ENCODE measurements at regions not wholly inside any gene's neighbourhood (a gene's known extent, or its start where the extent isn't known, plus 50 kb on each side); places are given as distances from the start of the nearest gene placed in this dataset.
"Not testable (repeated sequence)": the region's sequence is repeated elsewhere in the genome, so short reads cannot be mapped to it uniquely, and the experiment has no call there.

DNA sequence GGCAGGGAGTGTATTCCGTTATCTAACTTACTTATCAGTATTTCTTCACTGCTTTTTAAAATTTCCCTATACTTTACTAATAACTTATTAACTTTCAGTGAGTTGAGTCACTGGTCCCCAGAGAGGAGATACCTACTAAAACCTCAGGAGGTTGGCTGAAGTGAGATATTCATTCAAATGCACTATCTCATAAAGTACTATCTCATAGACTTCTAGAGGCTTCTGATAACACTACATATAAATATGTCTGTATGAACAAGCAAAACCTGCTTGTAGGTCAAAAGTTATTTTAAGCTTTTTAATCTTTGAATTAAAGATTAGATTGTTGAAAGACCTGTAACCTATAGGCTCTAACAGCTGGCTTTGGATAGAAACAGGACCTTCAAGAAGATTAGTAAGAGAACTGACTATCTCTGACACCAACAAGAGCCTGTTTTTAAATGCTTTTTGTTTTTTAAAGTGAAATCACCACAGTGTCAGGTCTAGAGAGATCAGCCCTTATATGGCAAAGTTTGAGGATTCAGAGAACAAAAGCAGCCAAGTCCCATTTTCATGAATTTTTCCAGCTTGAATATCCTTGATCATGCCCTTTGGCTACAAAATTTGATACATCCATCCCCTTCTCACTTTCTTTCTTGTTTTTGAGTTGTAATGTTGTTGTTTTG lies 242.2 kb downstream of the ARL4A start:
- Histone ChIP-seq H3K4me1 (replicated peaks; ENCODE audit: insufficient read depth) (peaks cover 2% of the 10 kb centered on the region), H2AFZ (no peak overlapping the region), H3K36me3 (ENCODE audit: low read depth) (no peaks in the 10 kb centered on the region), H3K4me2 (no peak overlapping the region), H3K9me3 (ENCODE audit: insufficient read depth, low read depth) (no peaks in the 10 kb centered on the region), H4K20me1 (ENCODE audit: insufficient read depth) (no peaks in the 10 kb centered on the region), H3F3A (ENCODE audit: insufficient read depth, low read depth) (no peaks in the 10 kb centered on the region), H3K4me3 (no peak overlapping the region), H3K27me3 (ENCODE audit: insufficient read depth, low read depth) (no peaks in the 10 kb centered on the region), H3K27ac (no peak overlapping the region), H3K79me2 (ENCODE audit: low read depth) (no peaks in the 10 kb centered on the region), H3K9me2 (ENCODE audit: insufficient read depth) (no peaks in the 10 kb centered on the region)
- TF ChIP-seq EZH2 (IDR thresholded peaks at IDR 0.05; ENCODE audit: low read depth): no peak
- TF ChIP-seq, protein P1, sequence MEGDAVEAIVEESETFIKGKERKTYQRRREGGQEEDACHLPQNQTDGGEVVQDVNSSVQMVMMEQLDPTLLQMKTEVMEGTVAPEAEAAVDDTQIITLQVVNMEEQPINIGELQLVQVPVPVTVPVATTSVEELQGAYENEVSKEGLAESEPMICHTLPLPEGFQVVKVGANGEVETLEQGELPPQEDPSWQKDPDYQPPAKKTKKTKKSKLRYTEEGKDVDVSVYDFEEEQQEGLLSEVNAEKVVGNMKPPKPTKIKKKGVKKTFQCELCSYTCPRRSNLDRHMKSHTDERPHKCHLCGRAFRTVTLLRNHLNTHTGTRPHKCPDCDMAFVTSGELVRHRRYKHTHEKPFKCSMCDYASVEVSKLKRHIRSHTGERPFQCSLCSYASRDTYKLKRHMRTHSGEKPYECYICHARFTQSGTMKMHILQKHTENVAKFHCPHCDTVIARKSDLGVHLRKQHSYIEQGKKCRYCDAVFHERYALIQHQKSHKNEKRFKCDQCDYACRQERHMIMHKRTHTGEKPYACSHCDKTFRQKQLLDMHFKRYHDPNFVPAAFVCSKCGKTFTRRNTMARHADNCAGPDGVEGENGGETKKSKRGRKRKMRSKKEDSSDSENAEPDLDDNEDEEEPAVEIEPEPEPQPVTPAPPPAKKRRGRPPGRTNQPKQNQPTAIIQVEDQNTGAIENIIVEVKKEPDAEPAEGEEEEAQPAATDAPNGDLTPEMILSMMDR (conservative IDR thresholded peaks at IDR 0.05): no peak
- DNase-seq: no peak
- BruUV-seq (replicated peaks): no TSS peak
- intact Hi-C loops (cut with micrococcal nuclease; ENCODE audit: unreplicated experiment): no loop called here
- ChIA-PET POLR2A (ENCODE audit: unreplicated experiment) (no interaction called here), CTCF (no interaction called here)

DNA sequence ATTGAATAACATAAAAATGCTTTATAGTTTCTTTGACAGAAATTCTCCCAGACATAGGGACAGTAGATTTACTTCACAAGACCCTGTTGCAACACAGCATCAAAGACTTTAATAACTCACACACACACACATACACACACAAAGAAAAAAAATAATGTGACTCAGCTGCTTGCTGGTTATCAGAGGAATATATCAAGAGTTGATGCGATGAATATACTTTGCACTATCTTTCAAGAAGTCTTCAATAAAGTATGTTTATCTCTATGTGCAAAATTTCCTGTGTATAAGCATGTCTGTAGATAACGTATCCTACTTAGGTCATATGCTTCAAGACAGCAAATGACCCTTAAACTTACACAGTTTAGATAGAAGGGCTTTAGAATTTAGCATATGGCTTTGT lies 243.1 kb downstream of the ARL4A start:
- no peaks in the 10 kb centered on the region for H3K4me1 ChIP-seq (replicated peaks; ENCODE audit: insufficient read depth)
- H3K4me2 ChIP-seq: no peak overlapping the region
- no peak overlapping the region for H2AFZ ChIP-seq
- TF ChIP-seq, protein P1 (conservative IDR thresholded peaks at IDR 0.05): no peak
- TF ChIP-seq EZH2 (IDR thresholded peaks at IDR 0.05; ENCODE audit: low read depth): no peak
- no TSS peak for BruUV-seq (replicated peaks)
- intact Hi-C loops (cut with micrococcal nuclease; ENCODE audit: unreplicated experiment): no loop called here
- no peak for DNase-seq
- no peaks in the 10 kb centered on the region for H3K36me3 ChIP-seq (ENCODE audit: low read depth)
- H3K9me2 ChIP-seq (ENCODE audit: insufficient read depth): no peaks in the 10 kb centered on the region
- ChIA-PET POLR2A (ENCODE audit: unreplicated experiment) (no interaction called here), CTCF (no interaction called here)
- no peaks in the 10 kb centered on the region for H3K79me2 ChIP-seq (ENCODE audit: low read depth)
- H3F3A ChIP-seq (ENCODE audit: insufficient read depth, low read depth): no peaks in the 10 kb centered on the region
- no peaks in the 10 kb centered on the region for H4K20me1 ChIP-seq (ENCODE audit: insufficient read depth)
- no peak overlapping the region for H3K4me3 ChIP-seq
- no peaks in the 10 kb centered on the region for H3K27me3 ChIP-seq (ENCODE audit: insufficient read depth, low read depth)
- H3K9me3 ChIP-seq (ENCODE audit: insufficient read depth, low read depth): no peaks in the 10 kb centered on the region
- no peak overlapping the region for H3K27ac ChIP-seq

DNA sequence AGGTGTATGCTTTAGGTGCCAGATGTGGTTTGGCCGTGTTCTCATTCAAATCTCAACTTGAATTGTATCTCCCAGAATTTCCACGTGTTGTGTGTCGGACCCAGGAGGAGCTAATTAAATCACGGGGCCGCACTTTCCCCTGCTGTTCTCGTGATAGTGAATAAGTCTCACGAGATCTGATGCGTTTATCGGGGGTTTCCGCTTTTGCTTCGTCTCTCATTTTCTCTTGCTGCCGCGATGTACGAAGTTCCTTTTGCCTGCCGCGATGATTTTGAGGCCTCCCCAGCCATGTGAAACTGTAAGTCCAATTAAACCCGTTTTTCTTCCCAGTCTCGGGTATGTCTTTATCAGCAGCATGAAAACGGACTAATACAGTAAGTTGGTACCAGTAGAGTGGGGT lies 244.0 kb downstream of the ARL4A start:
- H3K27ac ChIP-seq; H2AFZ ChIP-seq; H4K20me1 ChIP-seq (ENCODE audit: insufficient read depth); BruUV-seq (replicated peaks); H3K79me2 ChIP-seq (ENCODE audit: low read depth); POLR2A ChIA-PET (ENCODE audit: unreplicated experiment); H3K9me3 ChIP-seq (ENCODE audit: insufficient read depth, low read depth); H3K36me3 ChIP-seq (ENCODE audit: low read depth); CTCF ChIA-PET; H3K4me2 ChIP-seq; H3K27me3 ChIP-seq (ENCODE audit: insufficient read depth, low read depth); H3K9me2 ChIP-seq (ENCODE audit: insufficient read depth); DNase-seq; H3K4me3 ChIP-seq; H3F3A ChIP-seq (ENCODE audit: insufficient read depth, low read depth); H3K4me1 ChIP-seq (replicated peaks; ENCODE audit: insufficient read depth); intact Hi-C loops (cut with micrococcal nuclease; ENCODE audit: unreplicated experiment): not testable (repeated sequence)

DNA sequence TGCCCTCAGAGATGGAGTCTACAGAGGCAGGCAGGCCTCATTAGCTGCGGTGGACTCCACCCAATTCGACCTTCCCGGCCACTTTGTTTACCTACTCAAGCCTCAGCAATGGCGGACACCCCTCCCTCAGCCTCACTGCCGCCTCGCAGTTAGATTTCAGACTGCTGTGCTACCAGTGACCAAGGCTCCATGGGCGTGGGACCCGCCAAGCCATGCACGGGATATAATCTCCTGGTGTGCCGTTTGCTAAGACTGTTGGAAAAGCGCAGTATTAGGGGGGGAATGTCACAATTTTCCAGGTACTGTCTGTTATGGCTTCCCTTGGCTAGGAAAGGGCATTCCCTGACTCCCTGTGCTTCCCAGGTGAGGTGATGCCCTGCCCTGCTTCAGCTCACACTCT lies 252.3 kb downstream of the ARL4A start:
- ChIA-PET CTCF (no interaction called here), POLR2A (ENCODE audit: unreplicated experiment) (no interaction called here)
- no peak for DNase-seq
- Histone ChIP-seq H2AFZ (no peak overlapping the region), H3K9me2 (ENCODE audit: insufficient read depth) (no peaks in the 10 kb centered on the region), H4K20me1 (ENCODE audit: insufficient read depth) (no peaks in the 10 kb centered on the region), H3K27me3 (ENCODE audit: insufficient read depth, low read depth) (no peaks in the 10 kb centered on the region), H3K79me2 (ENCODE audit: low read depth) (no peaks in the 10 kb centered on the region), H3K4me2 (no peak overlapping the region), H3F3A (ENCODE audit: insufficient read depth, low read depth) (no peaks in the 10 kb centered on the region; the same call in 1 of the 2 replicates), H3K9me3 (ENCODE audit: insufficient read depth, low read depth) (no peaks in the 10 kb centered on the region), H3K27ac (no peak overlapping the region), H3K4me3 (no peak overlapping the region), H3K4me1 (replicated peaks; ENCODE audit: insufficient read depth) (no peaks in the 10 kb centered on the region), H3K36me3 (ENCODE audit: low read depth) (no peaks in the 10 kb centered on the region)
- intact Hi-C loops (cut with micrococcal nuclease; ENCODE audit: unreplicated experiment): no loop called here
- BruUV-seq (replicated peaks): no TSS peak
- no peak for TF ChIP-seq EZH2 (IDR thresholded peaks at IDR 0.05; ENCODE audit: low read depth)
- TF ChIP-seq, protein P1 (conservative IDR thresholded peaks at IDR 0.05): no peak

All from PC-9 (cell line).